Frontal cortex (tissue), 3 donors: ENCODE measurements at regions not wholly inside any gene's neighbourhood (a gene's known extent, or its start where the extent isn't known, plus 50 kb on each side); places are given as distances from the start of the nearest gene placed in this dataset.
A peak's percentile ranks its signal among the peaks of the same experiment; 100 is the strongest.

ENCODE experiments used
- DNase-seq, 2 donors: peaks; one replicate each; pipeline ENCODE4 v3.0.0; 2012; ENCODE audit warnings: low spot score in 2 of 2
- FAIRE-seq: peaks from 2 replicates; lab custom pipeline; 2012; peaks lifted over from hg19 to GRCh38; lab: Jason Lieb, UNC
- donor health status: control.
- donor health status: control.
- donor health status: control.

GRCh38 chr2:128716299-128716721 lies 397.6 kb upstream of the HS6ST1 start:
- FAIRE-seq (no peak), DNase-seq (no peak)

- DNase-seq (no peak), FAIRE-seq (no peak)
Measured at GRCh38 chr2:128717758-128718710, 399.4 kb upstream of the HS6ST1 start.

GRCh38 chr2:128720080-128721022 lies 401.7 kb upstream of the HS6ST1 start:
- FAIRE-seq (no peak), DNase-seq (no peak)

- FAIRE-seq, result no peak
- DNase-seq, result no peak
Measured at GRCh38 chr2:128721096-128721495, 402.4 kb upstream of the HS6ST1 start.

GRCh38 chr2:128722489-128722888 lies 403.8 kb upstream of the HS6ST1 start:
- FAIRE-seq (no peak), DNase-seq (no peak)

- no peak for FAIRE-seq
- no peak for DNase-seq
Measured at GRCh38 chr2:128724547-128724946, 405.9 kb upstream of the HS6ST1 start.

- no peak for FAIRE-seq
- DNase-seq, result no peak
Measured at GRCh38 chr2:128724972-128725371, 406.3 kb upstream of the HS6ST1 start.

- no peak for DNase-seq
- no peak for FAIRE-seq
Measured at GRCh38 chr2:128726236-128726635, 407.6 kb upstream of the HS6ST1 start.

GRCh38 chr2:128726911-128727310 lies 408.2 kb upstream of the HS6ST1 start:
- DNase-seq (no peak), FAIRE-seq (no peak)

- DNase-seq (no peak), FAIRE-seq (no peak)
Measured at GRCh38 chr2:128727404-128727803, 408.7 kb upstream of the HS6ST1 start.

GRCh38 chr2:128727914-128728313 lies 409.2 kb upstream of the HS6ST1 start:
- no peak for DNase-seq
- FAIRE-seq, result no peak

GRCh38 chr2:128729051-128729450 lies 410.4 kb upstream of the HS6ST1 start:
- FAIRE-seq (no peak), DNase-seq (no peak)

GRCh38 chr2:128731994-128732650 lies 413.5 kb upstream of the HS6ST1 start:
- DNase-seq, result no peak
- FAIRE-seq, result no peak

GRCh38 chr2:128732976-128733431 lies 414.3 kb upstream of the HS6ST1 start:
- FAIRE-seq (no peak), DNase-seq (no peak)

GRCh38 chr2:128733450-128733849 lies 414.8 kb upstream of the HS6ST1 start:
- no peak for FAIRE-seq
- no peak for DNase-seq

GRCh38 chr2:128734521-128735295 lies 416.0 kb upstream of the HS6ST1 start:
- peak in 1 of 2 donors; percentile 27 for DNase-seq
- FAIRE-seq, result no peak

GRCh38 chr2:128735296-128735960 lies 416.8 kb upstream of the HS6ST1 start:
- FAIRE-seq (no peak), DNase-seq (no peak)

- DNase-seq (no peak), FAIRE-seq (no peak)
Measured at GRCh38 chr2:128736046-128736688, 417.5 kb upstream of the HS6ST1 start.
